Type B pancreatic cell (in vitro differentiated cells): ENCODE measurements at regions not wholly inside any gene's neighbourhood (a gene's known extent, or its start where the extent isn't known, plus 50 kb on each side); places are given as distances from the start of the nearest gene placed in this dataset.
"Not testable (repeated sequence)": the region's sequence is repeated elsewhere in the genome, so short reads cannot be mapped to it uniquely, and the experiment has no call there.

Experiments
- DNase-seq: peaks from one replicate; pipeline ENCODE4 v3.0.0; 2021; ENCODE audit warnings: mixed read lengths; ENCODE audit not compliant: unreplicated experiment; ENCODE audit errors: extremely low spot score
- H3K27ac Mint-ChIP-seq: 2 replicates; pipeline ENCODE4 v1.8.0; 2021; ENCODE audit warnings: mild to moderate bottlenecking, mixed read lengths
- H3K27me3 Mint-ChIP-seq: 2 replicates; pipeline ENCODE4 v1.8.0; 2021; ENCODE audit warnings: mixed read lengths
- H3K36me3 Mint-ChIP-seq: 2 replicates; pipeline ENCODE4 v1.8.0; 2021; ENCODE audit warnings: mixed read lengths
- H3K4me1 Mint-ChIP-seq: one replicate; pipeline ENCODE4 v1.8.0; 2021; ENCODE audit warnings: mixed read lengths; ENCODE audit not compliant: unreplicated experiment
- H3K4me3 Mint-ChIP-seq: 2 replicates; pipeline ENCODE4 v1.8.0; 2021; ENCODE audit warnings: mild to moderate bottlenecking, mixed read lengths
- H3K9me3 Mint-ChIP-seq: 2 replicates; pipeline ENCODE4 v1.8.0; 2021; ENCODE audit warnings: mixed read lengths
- CTCF ChIP-seq: fragments of 200-600 bp; sonication (generic); conservative IDR thresholded peaks from 2 replicates; pipeline ENCODE4 v1.5.0; 2021; ENCODE audit warnings: antibody characterized with exemption, mild to moderate bottlenecking

DNA sequence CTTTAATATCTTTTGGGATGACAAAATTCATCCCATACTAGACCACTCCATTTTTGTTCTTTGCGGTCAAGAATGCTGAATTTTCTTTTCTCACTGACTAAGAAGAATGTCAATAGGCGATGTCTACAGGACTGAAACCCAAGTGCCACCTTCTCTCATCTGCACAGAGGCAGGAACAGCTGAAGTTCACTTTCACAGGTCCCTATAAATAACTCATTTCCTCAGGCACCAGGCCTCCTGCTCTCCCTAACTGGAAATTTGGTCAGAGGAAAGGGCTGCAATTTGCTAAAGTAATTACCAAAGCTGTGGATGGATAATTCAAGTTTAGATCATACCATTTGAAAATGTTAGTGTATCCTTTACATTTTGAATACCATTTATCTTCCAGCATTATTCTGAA lies 142.9 kb downstream of the DIRAS2 start:
- TF ChIP-seq CTCF, result no peak
- H3K27ac Mint-ChIP-seq, result no peak overlapping the region
- no peaks in the 10 kb centered on the region for H3K36me3 Mint-ChIP-seq
- H3K9me3 Mint-ChIP-seq, result no peaks in the 10 kb centered on the region
- H3K4me1 Mint-ChIP-seq, result peaks cover 3% of the 10 kb centered on the region
- no peaks in the 10 kb centered on the region for H3K27me3 Mint-ChIP-seq
- no peak overlapping the region for H3K4me3 Mint-ChIP-seq
- DNase-seq, result no peak

GRCh38 chr9:90502134-90502533 lies 140.5 kb downstream of the DIRAS2 start:
- no peak for DNase-seq
- TF ChIP-seq CTCF, result no peak
- peaks cover 3% of the 10 kb centered on the region for H3K4me1 Mint-ChIP-seq
- no peak overlapping the region for H3K4me3 Mint-ChIP-seq
- no peaks in the 10 kb centered on the region for H3K27me3 Mint-ChIP-seq
- no peaks in the 10 kb centered on the region for H3K36me3 Mint-ChIP-seq
- no peak overlapping the region for H3K27ac Mint-ChIP-seq
- no peaks in the 10 kb centered on the region for H3K9me3 Mint-ChIP-seq

- no peak for TF ChIP-seq CTCF
- Mint-ChIP-seq H3K27ac (no peak overlapping the region), H3K4me3 (no peak overlapping the region), H3K9me3 (no peaks in the 10 kb centered on the region), H3K36me3 (no peaks in the 10 kb centered on the region), H3K4me1 (peaks cover 3% of the 10 kb centered on the region), H3K27me3 (no peaks in the 10 kb centered on the region)
- no peak for DNase-seq
Observed at GRCh38 chr9:90504486-90504885, 138.1 kb downstream of the DIRAS2 start.

DNA sequence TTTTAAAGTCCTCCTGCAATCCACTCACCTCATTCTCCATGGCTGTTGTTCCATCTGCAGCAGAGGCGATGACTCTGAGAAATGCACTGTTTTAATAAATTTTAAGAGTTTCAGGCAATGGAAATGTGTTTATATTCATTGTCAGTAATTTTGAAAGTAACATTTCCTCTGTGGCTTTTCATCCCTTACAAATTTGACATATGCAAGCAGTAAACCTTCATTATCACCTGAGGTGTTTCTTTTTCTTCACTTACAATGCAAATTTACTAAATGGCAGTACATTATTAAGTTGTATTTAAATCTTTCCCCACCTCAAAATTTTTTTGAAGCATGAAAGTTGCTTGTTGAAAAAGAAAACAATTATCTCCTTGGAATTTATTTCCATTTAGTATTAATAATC lies 136.9 kb downstream of the DIRAS2 start:
- peaks cover 3% of the 10 kb centered on the region for H3K4me1 Mint-ChIP-seq
- no peak overlapping the region for H3K4me3 Mint-ChIP-seq
- H3K36me3 Mint-ChIP-seq, result no peaks in the 10 kb centered on the region

DNA sequence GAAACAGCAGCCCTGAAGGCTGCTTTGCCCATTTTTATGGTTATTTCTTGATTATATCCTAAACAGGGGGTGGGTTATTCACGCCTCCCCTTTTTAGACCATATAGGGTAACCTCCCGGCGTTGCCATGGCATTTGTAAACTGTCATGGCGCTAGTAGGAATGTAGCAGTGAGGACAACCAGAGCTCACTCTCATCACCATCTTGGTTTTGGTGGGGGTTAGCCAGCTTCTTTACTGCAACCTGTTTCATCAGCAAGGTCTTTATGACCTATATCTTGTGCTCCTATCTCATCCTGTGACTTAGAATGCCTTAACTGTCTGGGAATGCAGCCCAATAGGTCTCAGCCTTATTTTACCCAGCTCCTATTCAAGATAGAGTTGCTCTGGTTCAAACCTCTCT lies 136.2 kb downstream of the DIRAS2 start:
- not testable (repeated sequence) for H3K4me1 Mint-ChIP-seq, DNase-seq, H3K27me3 Mint-ChIP-seq, H3K27ac Mint-ChIP-seq, H3K36me3 Mint-ChIP-seq, H3K9me3 Mint-ChIP-seq, H3K4me3 Mint-ChIP-seq

More for the DNA sequence above, 136.9 kb downstream of the DIRAS2 start:
- Mint-ChIP-seq H3K27ac (no peak overlapping the region), H3K27me3 (no peaks in the 10 kb centered on the region), H3K9me3 (no peaks in the 10 kb centered on the region)
- TF ChIP-seq CTCF, result no peak
- no peak for DNase-seq

DNA sequence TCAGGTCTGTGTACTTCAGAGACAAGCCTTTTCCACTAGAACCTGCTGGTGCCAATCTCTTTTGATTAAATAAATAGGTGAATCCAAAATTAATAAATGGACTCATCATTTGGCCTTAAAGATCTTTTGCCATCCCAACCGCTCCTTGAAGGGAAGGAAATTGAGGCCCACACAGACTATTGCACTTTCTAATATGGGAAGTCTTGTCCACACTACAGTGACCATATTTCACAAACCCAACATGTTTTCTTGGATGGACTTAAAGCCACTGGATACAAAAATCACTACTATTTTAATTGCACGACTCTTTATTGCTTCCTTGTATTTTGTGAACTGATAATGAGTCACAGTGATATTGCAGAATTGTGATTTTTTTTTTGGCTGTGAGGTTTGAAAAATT lies 135.0 kb downstream of the DIRAS2 start:
- Mint-ChIP-seq H3K9me3 (no peaks in the 10 kb centered on the region), H3K36me3 (no peaks in the 10 kb centered on the region), H3K4me1 (no peaks in the 10 kb centered on the region), H3K27me3 (no peaks in the 10 kb centered on the region), H3K27ac (no peak overlapping the region), H3K4me3 (no peak overlapping the region)
- no peak for TF ChIP-seq CTCF
- no peak for DNase-seq
